ENCODE measurements at regions not wholly inside any gene's neighbourhood (a gene's known extent, or its start where the extent isn't known, plus 50 kb on each side); places are given as distances from the start of the nearest gene placed in this dataset.

GRCh38 chr2:215552144-215552580 lies 116.3 kb upstream of the FN1 start:
- no peaks in the 10 kb centered on the region for H3K27me3 ChIP-seq
- H3K9me3 ChIP-seq = no peaks in the 10 kb centered on the region
- no peaks in the 10 kb centered on the region for H3K36me3 ChIP-seq
- no peak for DNase-seq
- WGBS, 2 donors = 88% methylated on average over 4 of the region's 4 CpGs
- TF ChIP-seq, protein P1, sequence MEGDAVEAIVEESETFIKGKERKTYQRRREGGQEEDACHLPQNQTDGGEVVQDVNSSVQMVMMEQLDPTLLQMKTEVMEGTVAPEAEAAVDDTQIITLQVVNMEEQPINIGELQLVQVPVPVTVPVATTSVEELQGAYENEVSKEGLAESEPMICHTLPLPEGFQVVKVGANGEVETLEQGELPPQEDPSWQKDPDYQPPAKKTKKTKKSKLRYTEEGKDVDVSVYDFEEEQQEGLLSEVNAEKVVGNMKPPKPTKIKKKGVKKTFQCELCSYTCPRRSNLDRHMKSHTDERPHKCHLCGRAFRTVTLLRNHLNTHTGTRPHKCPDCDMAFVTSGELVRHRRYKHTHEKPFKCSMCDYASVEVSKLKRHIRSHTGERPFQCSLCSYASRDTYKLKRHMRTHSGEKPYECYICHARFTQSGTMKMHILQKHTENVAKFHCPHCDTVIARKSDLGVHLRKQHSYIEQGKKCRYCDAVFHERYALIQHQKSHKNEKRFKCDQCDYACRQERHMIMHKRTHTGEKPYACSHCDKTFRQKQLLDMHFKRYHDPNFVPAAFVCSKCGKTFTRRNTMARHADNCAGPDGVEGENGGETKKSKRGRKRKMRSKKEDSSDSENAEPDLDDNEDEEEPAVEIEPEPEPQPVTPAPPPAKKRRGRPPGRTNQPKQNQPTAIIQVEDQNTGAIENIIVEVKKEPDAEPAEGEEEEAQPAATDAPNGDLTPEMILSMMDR (IDR thresholded peaks at IDR 0.05) = no peak
- TF ChIP-seq POLR2A (IDR thresholded peaks at IDR 0.05) = no peak
- H3K4me1 ChIP-seq = no peaks in the 10 kb centered on the region
- no peak overlapping the region for H3K27ac ChIP-seq
- no peak overlapping the region for H3K4me3 ChIP-seq (replicated peaks in 1 of 3)
- intact Hi-C loops (cut with DNase I) = no loop called here

DNA sequence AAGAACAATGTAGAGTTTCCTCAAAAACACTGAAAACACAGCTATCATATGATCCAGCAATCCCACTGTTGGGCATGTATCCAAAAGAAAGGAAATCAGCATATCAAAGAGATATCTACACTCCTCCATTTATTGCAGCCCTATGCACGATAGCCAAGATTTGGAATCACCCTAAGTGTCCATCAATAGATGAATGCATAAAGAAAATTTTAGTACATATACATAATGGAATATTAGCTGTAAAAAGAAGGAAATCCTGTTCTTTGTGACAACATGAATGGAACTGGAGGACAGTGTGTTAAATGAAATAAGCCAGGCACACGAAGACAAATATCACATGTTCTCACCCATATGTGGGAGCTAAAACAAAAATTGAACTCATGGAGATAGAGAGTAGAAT lies 114.5 kb upstream of the FN1 start:
- Histone ChIP-seq H3K4me3 (replicated peaks in 1 of 3) (no peak overlapping the region), H3K27ac (no peak overlapping the region), H3K36me3 (no peaks in the 10 kb centered on the region), H3K27me3 (no peaks in the 10 kb centered on the region), H3K4me1 (no peaks in the 10 kb centered on the region), H3K9me3 (no peaks in the 10 kb centered on the region)
- WGBS, 2 donors = 74 to 76% methylated on average over 2 of the region's 2 CpGs
- intact Hi-C loops (cut with DNase I) = no loop called here
- TF ChIP-seq POLR2A (IDR thresholded peaks at IDR 0.05) = no peak
- TF ChIP-seq, protein P1 (IDR thresholded peaks at IDR 0.05) = no peak
- no peak for DNase-seq

DNA sequence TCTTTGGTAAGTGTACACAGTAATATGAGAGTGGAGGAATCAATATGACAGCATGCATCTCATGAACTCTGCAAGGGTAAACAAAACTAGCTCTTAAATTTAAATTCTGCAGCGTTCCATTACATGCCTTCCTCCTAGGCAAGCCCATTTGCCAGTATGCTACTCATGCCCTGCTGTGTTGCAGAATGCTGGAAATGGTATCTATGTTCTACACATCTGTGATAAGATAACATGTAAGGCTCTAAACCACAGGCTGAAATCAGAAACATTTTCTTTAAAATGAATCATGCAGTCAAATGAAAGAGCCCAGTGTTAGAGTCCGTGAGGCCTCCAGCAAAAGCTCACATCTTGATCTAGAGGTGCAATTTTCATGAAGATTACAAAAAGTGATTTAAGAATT lies 112.8 kb upstream of the FN1 start:
- 93 to 97% methylated on average over 2 of the region's 2 CpGs for WGBS, 2 donors
- intact Hi-C loops (cut with DNase I) = no loop called here
- TF ChIP-seq POLR2A (IDR thresholded peaks at IDR 0.05) = no peak
- TF ChIP-seq, protein P1 (IDR thresholded peaks at IDR 0.05) = no peak
- Histone ChIP-seq H3K9me3 (no peaks in the 10 kb centered on the region), H3K4me1 (no peaks in the 10 kb centered on the region), H3K36me3 (no peaks in the 10 kb centered on the region), H3K27ac (no peak overlapping the region), H3K4me3 (replicated peaks in 1 of 3) (no peak overlapping the region), H3K27me3 (no peaks in the 10 kb centered on the region)
- no peak for DNase-seq

- DNase-seq = no peak
- Histone ChIP-seq H3K9me3 (no peaks in the 10 kb centered on the region), H3K4me1 (no peaks in the 10 kb centered on the region), H3K4me3 (replicated peaks in 1 of 3) (no peak overlapping the region), H3K27ac (no peak overlapping the region), H3K36me3 (no peaks in the 10 kb centered on the region), H3K27me3 (no peaks in the 10 kb centered on the region)
- no peak for TF ChIP-seq POLR2A (IDR thresholded peaks at IDR 0.05)
- TF ChIP-seq, protein P1 (IDR thresholded peaks at IDR 0.05) = no peak
- intact Hi-C loops (cut with DNase I) = no loop called here
Measured at GRCh38 chr2:215542690-215543089, 106.8 kb upstream of the FN1 start.

GRCh38 chr2:215540658-215541057 lies 104.8 kb upstream of the FN1 start:
- no peaks in the 10 kb centered on the region for H3K27me3 ChIP-seq
- no peak overlapping the region for H3K4me3 ChIP-seq (replicated peaks in 1 of 3)
- intact Hi-C loops (cut with DNase I) = no loop called here
- H3K36me3 ChIP-seq = no peaks in the 10 kb centered on the region
- WGBS, 2 donors = 51 to 60% methylated on average over 1 of the region's 1 CpG
- no peak for DNase-seq
- no peak overlapping the region for H3K27ac ChIP-seq
- no peak for TF ChIP-seq POLR2A (IDR thresholded peaks at IDR 0.05)
- TF ChIP-seq, protein P1 (IDR thresholded peaks at IDR 0.05) = no peak
- no peaks in the 10 kb centered on the region for H3K4me1 ChIP-seq
- H3K9me3 ChIP-seq = no peaks in the 10 kb centered on the region
